Tibial nerve (tissue), 3 donors: ENCODE measurements at regions not wholly inside any gene's neighbourhood (a gene's known extent, or its start where the extent isn't known, plus 50 kb on each side); places are given as distances from the start of the nearest gene placed in this dataset.

Experiments
- POLR2A ChIP-seq, 2 donors: fragments of 450-650 bp; IDR thresholded peaks; one replicate each; pipeline ENCODE4 v1.6.1; 2017; ENCODE audit warnings: antibody characterized with exemption in 2 of 2, mild to moderate bottlenecking in 2 of 2, moderate library complexity in 2 of 2
- TF ChIP-seq, protein P1 (sequence below), 5 experiments: fragments of 200-600 bp in 3 of 5; fragments of 450-650 bp in 2 of 5; sonication (generic) in 3 of 5; IDR thresholded peaks; one replicate each; pipeline ENCODE4 v1.5.1; 2016 to 2019; ENCODE audit warnings: antibody characterized with exemption in 5 of 5, mild to moderate bottlenecking in 3 of 5, moderate library complexity in 2 of 5

DNA sequence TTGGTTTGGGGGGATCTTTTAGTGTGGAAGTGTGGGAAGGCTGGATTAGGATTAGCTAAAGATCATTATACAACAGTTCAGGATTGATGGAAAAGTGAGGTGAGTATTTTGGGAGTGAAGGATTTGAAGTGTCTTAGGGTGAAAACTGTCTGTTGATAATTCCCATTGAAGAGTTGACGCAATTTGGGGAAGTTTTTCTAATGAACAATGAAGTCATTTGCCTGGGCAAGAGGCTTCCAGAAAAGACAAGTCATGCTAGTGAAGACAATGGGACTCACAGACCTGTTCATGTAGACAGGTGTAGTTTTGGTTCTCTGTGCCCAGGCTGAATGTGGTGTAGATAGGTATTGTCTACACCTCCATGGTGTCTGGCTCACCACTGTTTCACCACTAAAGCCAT, 194.3 kb upstream of the GPR26 start:
- TF ChIP-seq, protein P1, sequence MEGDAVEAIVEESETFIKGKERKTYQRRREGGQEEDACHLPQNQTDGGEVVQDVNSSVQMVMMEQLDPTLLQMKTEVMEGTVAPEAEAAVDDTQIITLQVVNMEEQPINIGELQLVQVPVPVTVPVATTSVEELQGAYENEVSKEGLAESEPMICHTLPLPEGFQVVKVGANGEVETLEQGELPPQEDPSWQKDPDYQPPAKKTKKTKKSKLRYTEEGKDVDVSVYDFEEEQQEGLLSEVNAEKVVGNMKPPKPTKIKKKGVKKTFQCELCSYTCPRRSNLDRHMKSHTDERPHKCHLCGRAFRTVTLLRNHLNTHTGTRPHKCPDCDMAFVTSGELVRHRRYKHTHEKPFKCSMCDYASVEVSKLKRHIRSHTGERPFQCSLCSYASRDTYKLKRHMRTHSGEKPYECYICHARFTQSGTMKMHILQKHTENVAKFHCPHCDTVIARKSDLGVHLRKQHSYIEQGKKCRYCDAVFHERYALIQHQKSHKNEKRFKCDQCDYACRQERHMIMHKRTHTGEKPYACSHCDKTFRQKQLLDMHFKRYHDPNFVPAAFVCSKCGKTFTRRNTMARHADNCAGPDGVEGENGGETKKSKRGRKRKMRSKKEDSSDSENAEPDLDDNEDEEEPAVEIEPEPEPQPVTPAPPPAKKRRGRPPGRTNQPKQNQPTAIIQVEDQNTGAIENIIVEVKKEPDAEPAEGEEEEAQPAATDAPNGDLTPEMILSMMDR (IDR thresholded peaks at IDR 0.05) = no peak
- no peak for TF ChIP-seq POLR2A (IDR thresholded peaks at IDR 0.05)
